ENCODE measurements at regions not wholly inside any gene's neighbourhood (a gene's known extent, or its start where the extent isn't known, plus 50 kb on each side); places are given as distances from the start of the nearest gene placed in this dataset.

- DNase-seq, result no peak
- Histone ChIP-seq H3K27me3 (no peaks in the 10 kb centered on the region), H3K36me3 (replicated peaks in 1 of 2) (no peaks in the 10 kb centered on the region), H3K4me3 (no peak overlapping the region), H3K4me1 (replicated peaks in 1 of 2) (no peaks in the 10 kb centered on the region), H3K9me3 (replicated peaks in 1 of 3) (no peaks in the 10 kb centered on the region), H3K27ac (no peak overlapping the region)
- WGBS, 4 donors, result 79 to 93% (median 85%) methylated on average over 1 of the region's 1 CpG
- TF ChIP-seq POLR2A (IDR thresholded peaks at IDR 0.05), result no peak
- no peak for TF ChIP-seq CTCF (IDR thresholded peaks at IDR 0.05)
- intact Hi-C loops (cut with DNase I), result no loop called here
These were observed 1097.3 kb downstream of the SLC16A7 start for GRCh38 chr12:60693019-60693626.

GRCh38 chr12:60704171-60704914, 1108.5 kb downstream of the SLC16A7 start:
- intact Hi-C loops (cut with DNase I), result no loop called here
- Histone ChIP-seq H3K27ac (no peak overlapping the region), H3K27me3 (no peaks in the 10 kb centered on the region), H3K9me3 (replicated peaks in 1 of 3) (no peaks in the 10 kb centered on the region), H3K36me3 (replicated peaks in 1 of 2) (no peaks in the 10 kb centered on the region), H3K4me3 (no peak overlapping the region), H3K4me1 (replicated peaks in 1 of 2) (no peaks in the 10 kb centered on the region)
- 28 to 43% (median 33%) methylated on average over 4 of the region's 4 CpGs for WGBS, 4 donors
- TF ChIP-seq POLR2A (IDR thresholded peaks at IDR 0.05), result no peak
- TF ChIP-seq CTCF (IDR thresholded peaks at IDR 0.05), result no peak
- DNase-seq, result no peak

DNA sequence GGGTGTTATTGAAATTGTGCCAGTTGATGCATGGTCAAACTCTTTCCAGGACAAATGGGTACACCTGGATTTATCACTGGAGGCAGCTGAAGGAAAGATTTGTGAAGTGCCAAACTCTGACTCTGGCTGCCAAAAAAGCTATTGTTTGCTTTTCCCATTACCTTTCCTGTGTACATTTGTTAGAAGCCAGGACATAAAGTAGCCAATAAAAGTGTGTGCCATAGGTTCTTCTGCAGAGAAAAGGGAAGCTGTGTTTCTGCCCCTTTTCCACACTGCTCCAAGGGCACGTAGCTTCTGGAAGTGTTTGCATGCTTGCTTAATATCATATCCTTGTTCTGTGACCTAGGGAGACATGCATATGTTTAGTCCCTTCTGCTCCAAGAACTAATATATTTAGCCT, 1114.4 kb downstream of the SLC16A7 start:
- intact Hi-C loops (cut with DNase I), result no loop called here
- Histone ChIP-seq H3K27me3 (no peaks in the 10 kb centered on the region), H3K4me3 (no peak overlapping the region), H3K27ac (no peak overlapping the region), H3K9me3 (replicated peaks in 1 of 3) (no peaks in the 10 kb centered on the region), H3K36me3 (replicated peaks in 1 of 2) (no peaks in the 10 kb centered on the region), H3K4me1 (replicated peaks in 1 of 2) (no peaks in the 10 kb centered on the region)
- TF ChIP-seq POLR2A (IDR thresholded peaks at IDR 0.05) (no peak), CTCF (IDR thresholded peaks at IDR 0.05) (no peak)
- WGBS, 4 donors, result 45 to 61% (median 52%) methylated on average over 1 of the region's 1 CpG
- DNase-seq, result no peak

DNA sequence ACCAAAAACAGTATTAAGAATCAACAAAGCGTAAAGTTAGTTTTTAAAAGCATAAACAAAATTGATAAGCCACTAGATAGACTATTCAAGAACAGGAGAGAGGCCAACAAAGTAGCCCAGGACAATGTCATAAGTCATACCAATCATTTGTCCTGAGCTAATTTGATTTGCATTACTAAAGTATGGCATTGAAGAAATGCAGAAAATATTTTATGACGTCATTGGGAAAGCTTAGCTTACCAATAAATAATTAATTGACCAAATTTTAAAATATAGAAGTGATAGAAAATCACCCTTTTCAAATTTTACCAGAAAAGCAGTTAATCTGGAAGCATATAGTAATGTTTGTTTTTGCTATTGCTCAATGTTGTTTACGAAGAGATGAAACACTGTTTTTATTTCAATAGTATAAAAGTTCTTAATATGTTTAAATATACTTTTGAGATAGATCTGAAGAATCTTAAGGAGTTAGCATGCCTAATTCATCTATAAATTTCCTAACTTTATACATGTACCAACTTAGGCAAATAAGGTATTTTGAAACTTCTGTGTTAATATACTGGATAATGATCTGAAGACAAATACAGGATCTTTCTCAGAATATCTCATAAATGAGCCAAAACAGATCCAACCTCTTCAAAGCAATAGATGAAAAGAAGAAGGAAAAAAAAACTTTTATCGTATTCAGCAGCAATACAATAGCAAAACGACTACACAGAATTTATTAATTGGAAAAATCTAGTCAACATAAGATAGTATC, 1118.5 kb downstream of the SLC16A7 start:
- TF ChIP-seq POLR2A (IDR thresholded peaks at IDR 0.05), result no peak
- no peak for TF ChIP-seq CTCF (IDR thresholded peaks at IDR 0.05)
- intact Hi-C loops (cut with DNase I), result no loop called here
- DNase-seq, result no peak
- Histone ChIP-seq H3K27me3 (no peaks in the 10 kb centered on the region), H3K36me3 (replicated peaks in 1 of 2) (no peaks in the 10 kb centered on the region), H3K9me3 (replicated peaks in 1 of 3) (no peaks in the 10 kb centered on the region), H3K27ac (no peak overlapping the region), H3K4me1 (replicated peaks in 1 of 2) (no peaks in the 10 kb centered on the region), H3K4me3 (no peak overlapping the region)
- WGBS, 4 donors, result 76 to 85% (median 80%) methylated on average over 5 of the region's 5 CpGs

Data from adrenal gland (tissue), 9 donors.